ENCODE measurements at regions not wholly inside any gene's neighbourhood (a gene's known extent, or its start where the extent isn't known, plus 50 kb on each side); places are given as distances from the start of the nearest gene placed in this dataset.
A peak's percentile ranks its signal among the peaks of the same experiment; 100 is the strongest.

GRCh38 chr3:5270666-5271371, 83.3 kb downstream of the EDEM1 start:
- TF ChIP-seq CTCF (conservative IDR thresholded peaks at IDR 0.05; ENCODE audit: low read depth, low read length), result no peak
- DNase-seq (ENCODE audit: low read depth), result no peak
- no peak overlapping the region for H3K4me3 ChIP-seq (ENCODE audit: low read depth, low read length)

DNA sequence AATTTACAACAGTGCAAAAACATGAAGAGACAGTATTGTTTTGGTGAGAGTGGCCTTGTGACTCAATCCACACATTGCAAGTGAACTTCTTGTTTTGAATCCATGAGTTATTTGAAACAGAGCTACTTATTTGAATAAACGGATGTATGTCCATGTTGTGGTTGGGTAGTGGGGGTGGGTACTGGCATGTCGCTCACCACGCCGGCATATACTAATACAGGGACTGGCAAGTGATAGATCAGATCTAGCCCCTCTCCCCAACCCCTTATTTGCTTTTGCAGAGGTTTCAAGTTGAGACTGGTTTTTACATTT, 83.8 kb downstream of the EDEM1 start:
- H3K4me3 ChIP-seq (ENCODE audit: low read depth, low read length), result no peak overlapping the region
- DNase-seq (ENCODE audit: low read depth), result no peak
- TF ChIP-seq CTCF (conservative IDR thresholded peaks at IDR 0.05; ENCODE audit: low read depth, low read length), result no peak

GRCh38 chr3:5272387-5272786, 84.9 kb downstream of the EDEM1 start:
- DNase-seq (ENCODE audit: low read depth), result no peak
- no peak overlapping the region for H3K4me3 ChIP-seq (ENCODE audit: low read depth, low read length)
- no peak for TF ChIP-seq CTCF (conservative IDR thresholded peaks at IDR 0.05; ENCODE audit: low read depth, low read length)

DNA sequence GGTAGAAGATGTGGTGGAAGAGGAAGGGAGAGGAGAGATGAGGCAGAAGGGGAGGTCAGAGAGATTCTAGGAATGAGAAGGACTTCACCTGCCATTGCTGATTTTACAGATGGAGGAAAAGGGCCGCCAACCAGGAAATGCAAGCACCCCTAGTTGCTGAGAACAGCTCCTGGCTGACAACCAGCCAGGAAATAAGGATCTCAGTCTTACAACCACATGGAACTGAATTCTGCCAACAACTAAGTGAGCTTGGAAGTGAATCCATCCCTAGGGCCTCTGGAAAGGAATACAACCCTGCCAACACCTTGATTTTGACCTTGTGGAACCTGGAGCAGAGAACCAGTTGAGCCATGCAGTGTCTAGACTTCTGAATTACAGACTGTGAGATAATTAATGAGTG, 86.6 kb downstream of the EDEM1 start:
- DNase-seq (ENCODE audit: low read depth), result no peak
- no peak overlapping the region for H3K4me3 ChIP-seq (ENCODE audit: low read depth, low read length)
- TF ChIP-seq CTCF (conservative IDR thresholded peaks at IDR 0.05; ENCODE audit: low read depth, low read length), result no peak

DNA sequence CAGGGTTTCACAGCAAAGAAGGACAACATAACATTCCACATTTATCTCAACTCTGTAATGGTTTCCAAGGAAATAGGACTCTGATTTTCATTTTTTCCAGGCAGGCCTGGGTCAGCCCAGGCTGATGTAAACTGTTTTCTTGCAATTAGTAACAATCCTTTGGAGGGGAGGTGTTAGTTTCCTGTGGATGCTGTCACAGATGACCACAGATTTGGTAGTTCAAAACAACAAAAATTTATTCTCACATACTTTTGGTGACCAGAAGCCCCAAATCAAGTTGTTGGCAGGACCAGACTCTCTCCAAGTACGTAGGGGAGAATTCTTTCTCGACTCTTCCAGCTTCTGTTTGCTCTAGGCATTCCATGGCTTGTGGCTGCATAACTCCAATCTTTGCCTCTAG, 88.0 kb downstream of the EDEM1 start:
- no peak for TF ChIP-seq CTCF (conservative IDR thresholded peaks at IDR 0.05; ENCODE audit: low read depth, low read length)
- DNase-seq (ENCODE audit: low read depth), result peak; percentile 28
- no peak overlapping the region for H3K4me3 ChIP-seq (ENCODE audit: low read depth, low read length)

- TF ChIP-seq CTCF (conservative IDR thresholded peaks at IDR 0.05; ENCODE audit: low read depth, low read length), result no peak
- no peak for DNase-seq (ENCODE audit: low read depth)
- H3K4me3 ChIP-seq (ENCODE audit: low read depth, low read length), result no peak overlapping the region
Measured at GRCh38 chr3:5276934-5277333, 89.4 kb downstream of the EDEM1 start.

DNA sequence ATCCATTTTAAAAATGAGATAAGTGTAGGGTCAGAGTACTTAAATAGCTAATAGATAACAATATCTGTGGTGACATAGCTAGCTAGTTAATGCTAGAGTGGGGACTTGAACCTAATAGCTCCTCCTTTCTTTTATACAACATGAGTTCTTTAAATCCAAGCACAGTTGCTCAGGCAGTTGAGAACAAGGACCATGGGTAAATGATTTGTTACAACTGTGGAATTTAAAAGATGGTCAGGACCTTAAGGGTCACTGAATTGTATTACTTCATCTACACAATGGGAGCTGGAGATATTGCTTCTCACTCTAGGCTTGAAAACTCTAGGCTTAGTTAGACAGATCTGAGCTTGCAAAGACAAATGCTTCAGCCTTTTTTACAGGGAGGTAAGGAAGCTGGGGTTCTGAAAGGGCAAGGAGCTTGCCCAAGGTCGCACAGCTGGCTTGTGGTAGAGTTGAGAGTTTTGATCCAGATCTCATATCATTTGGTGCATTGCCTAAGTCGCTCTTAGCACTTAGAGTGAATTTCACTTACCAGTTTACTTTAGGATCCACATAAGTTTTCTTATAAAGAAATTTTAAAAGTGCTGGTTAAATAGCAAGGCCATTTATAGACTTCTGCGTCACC, 90.2 kb downstream of the EDEM1 start:
- no peak for DNase-seq (ENCODE audit: low read depth)
- no peak for TF ChIP-seq CTCF (conservative IDR thresholded peaks at IDR 0.05; ENCODE audit: low read depth, low read length)
- H3K4me3 ChIP-seq (ENCODE audit: low read depth, low read length), result no peak overlapping the region
